ENCODE measurements at regions not wholly inside any gene's neighbourhood (a gene's known extent, or its start where the extent isn't known, plus 50 kb on each side); places are given as distances from the start of the nearest gene placed in this dataset.

DNA sequence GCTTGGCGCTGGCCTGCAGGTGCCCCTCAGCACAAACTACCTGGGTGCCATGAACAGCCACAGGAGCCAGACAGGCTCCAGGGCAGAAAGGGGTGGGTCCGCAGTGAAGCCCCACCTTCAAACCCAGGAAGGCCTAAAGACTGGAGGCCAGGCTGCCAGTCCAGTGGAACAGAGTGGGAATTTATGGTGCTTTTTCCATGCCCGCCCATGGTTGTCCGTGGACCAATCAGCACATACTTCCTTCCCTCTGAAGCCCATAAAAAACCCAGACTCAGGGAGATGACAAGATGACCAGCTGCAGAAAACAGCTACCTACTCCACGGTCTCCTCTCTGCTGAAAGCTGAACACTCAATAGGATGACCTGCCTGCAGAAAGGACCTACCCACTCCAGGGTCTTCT is 275.4 kb upstream of the ADRA1B start:
- TF ChIP-seq, protein P1, sequence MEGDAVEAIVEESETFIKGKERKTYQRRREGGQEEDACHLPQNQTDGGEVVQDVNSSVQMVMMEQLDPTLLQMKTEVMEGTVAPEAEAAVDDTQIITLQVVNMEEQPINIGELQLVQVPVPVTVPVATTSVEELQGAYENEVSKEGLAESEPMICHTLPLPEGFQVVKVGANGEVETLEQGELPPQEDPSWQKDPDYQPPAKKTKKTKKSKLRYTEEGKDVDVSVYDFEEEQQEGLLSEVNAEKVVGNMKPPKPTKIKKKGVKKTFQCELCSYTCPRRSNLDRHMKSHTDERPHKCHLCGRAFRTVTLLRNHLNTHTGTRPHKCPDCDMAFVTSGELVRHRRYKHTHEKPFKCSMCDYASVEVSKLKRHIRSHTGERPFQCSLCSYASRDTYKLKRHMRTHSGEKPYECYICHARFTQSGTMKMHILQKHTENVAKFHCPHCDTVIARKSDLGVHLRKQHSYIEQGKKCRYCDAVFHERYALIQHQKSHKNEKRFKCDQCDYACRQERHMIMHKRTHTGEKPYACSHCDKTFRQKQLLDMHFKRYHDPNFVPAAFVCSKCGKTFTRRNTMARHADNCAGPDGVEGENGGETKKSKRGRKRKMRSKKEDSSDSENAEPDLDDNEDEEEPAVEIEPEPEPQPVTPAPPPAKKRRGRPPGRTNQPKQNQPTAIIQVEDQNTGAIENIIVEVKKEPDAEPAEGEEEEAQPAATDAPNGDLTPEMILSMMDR (IDR thresholded peaks at IDR 0.05) = no peak

DNA sequence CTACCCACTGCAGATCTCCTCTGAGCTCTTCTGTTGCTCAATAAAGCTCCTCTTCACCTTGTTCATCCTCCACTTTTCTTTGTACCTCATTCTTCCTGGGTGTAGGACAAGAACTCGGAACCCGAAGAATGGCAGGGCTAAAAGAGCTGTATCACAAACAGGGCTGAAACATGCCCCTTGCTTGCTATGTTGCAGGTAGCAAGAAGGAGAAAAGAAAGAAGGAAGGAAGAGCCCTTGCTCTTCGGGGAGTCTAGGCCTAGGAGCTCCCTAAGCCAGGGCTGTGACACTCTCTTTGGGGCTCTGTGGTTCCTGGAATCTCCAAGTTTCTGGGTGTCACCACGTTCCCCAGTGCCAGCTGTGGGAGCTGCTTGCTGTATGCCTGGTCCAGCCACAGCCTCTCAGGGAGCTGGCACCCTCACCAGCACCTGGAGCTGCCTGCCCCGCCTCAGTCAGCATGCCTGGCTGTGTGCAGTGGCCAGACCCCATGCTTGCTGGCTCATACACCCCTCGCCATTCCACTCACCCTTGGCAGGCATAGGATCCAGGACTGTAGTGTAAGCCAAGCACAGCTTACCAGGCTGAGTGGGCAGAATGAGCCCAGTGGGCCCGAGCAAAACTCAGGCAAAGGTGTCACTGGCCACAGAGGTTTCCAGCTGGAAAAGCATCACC is 274.8 kb upstream of the ADRA1B start:
- TF ChIP-seq, protein P1 (IDR thresholded peaks at IDR 0.05) = no peak

DNA sequence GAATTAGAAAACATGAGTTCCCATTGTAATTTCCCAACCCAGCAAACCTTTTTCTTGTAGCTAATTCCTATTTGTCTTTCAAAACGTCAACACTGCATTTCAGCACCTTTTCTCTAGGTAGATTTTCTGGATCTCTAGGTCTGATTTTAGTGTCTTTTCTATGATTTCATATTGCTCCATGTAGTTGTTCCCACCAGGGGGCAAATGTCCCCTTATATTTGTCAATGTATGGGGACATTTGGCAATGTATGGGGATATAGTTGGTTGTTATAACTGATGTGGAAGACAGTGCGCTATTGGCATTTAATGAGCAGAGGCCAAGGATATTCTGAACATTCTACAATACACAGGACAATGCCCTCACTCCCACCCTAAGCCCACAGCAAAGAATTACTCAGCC is 273.9 kb upstream of the ADRA1B start:
- TF ChIP-seq, protein P1 (IDR thresholded peaks at IDR 0.05) = no peak

DNA sequence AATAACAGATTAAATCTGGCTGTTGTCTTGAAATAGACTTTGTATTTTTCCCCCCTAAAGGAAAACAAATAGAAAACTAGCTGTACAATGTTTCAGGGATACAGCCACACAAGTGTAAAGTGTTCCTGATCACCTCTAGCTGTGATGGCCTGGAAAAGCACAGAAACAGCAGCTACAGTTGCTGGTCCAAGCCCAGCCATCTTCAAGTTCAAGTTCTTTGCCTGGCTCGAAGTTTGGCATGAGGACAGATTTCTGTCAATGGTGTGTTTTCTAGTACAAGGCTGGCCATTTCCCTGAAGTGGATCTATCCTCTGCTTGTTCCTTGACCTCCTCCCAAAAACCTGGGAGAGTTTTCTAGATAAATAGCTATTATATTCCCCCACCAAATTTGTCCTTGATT is 272.2 kb upstream of the ADRA1B start:
- TF ChIP-seq, protein P1 (IDR thresholded peaks at IDR 0.05) = no peak

DNA sequence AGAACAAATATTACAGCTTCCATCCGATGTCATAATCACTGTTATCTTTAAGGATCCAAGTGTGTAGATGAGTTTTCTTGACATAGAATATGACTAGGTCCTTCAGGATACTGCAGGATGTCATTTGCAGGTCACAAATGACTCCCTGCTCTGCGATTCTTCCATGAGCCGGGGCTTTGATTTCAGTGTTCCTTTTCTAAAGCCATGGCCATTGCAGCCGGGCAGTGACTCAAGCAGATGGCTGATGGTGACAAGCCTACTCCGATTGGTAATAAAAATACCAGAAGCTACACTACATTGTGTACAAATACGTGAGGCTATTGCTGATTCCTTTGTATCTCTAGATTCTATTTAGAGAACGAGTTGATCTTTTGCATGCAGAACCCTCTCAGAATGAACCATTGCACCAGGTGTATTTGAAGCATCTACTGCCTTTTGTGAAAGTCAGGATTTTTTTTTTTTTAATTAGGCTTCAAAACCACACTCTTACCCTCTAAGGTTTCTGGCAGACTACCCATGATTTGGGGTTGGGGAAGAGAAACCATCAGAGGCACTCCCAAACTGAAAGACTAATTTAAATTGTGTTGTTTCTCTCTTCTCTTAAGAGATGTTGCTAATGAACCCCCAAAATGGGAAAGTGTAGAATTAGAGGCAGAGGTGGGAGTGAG is 271.0 kb upstream of the ADRA1B start:
- TF ChIP-seq, protein P1 (IDR thresholded peaks at IDR 0.05) = no peak

DNA sequence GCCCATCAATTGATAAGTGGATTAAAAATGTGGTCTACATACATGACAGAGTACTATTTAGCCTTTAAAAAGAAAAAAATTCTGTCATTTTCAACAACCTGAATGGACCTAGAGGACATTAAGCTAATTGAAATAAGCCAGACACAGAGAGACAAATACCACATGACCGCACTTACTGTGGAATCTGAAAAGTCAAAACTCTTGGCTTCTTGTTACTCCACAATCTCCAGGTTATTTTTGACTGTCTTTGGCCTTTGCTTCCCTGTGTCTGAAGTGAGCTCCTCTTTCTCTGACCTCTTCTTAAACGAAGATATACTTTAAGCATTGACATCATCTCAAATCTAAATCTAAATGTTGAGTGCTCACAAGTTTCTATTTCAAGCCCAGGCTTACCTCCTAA is 265.5 kb upstream of the ADRA1B start:
- TF ChIP-seq, protein P1 (IDR thresholded peaks at IDR 0.05) = no peak

DNA sequence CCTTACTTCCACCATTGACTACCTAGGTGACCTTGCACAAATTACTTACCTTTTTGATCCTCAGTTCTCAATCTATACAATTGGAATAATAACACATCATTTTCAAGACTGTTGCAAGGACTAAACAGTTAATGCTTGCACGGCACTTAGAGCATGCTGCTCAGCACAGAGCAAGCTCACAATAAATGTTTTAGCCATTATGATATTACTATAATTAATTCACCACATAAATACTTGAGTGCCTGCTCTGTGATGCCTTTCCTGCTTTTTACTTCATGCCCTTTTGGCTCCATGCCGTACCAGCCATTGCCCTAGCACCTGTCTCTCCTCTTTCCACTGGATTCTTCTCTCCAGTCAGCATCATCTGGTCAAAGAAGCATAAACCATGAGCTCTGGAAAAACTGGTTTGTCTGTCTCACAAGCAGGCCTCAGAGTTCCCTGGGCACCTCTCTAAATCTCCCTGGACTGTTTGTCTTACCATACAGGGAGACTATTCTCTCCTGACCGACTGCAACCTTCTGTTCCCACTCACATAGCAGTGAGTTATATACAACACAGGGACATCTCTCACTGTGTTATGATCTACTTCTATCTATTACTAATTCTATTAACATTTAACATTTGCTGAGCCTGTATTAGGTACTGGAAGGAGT is 260.4 kb upstream of the ADRA1B start:
- TF ChIP-seq, protein P1 (IDR thresholded peaks at IDR 0.05) = no peak

All from LNCAP (cell line).